Thyroid gland (tissue), 4 donors: ENCODE measurements at regions not wholly inside any gene's neighbourhood (a gene's known extent, or its start where the extent isn't known, plus 50 kb on each side); places are given as distances from the start of the nearest gene placed in this dataset.

Source experiments
- POLR2A ChIP-seq, 2 donors: fragments of 450-650 bp; IDR thresholded peaks; one replicate each; pipeline ENCODE4 v1.6.1; 2017; ENCODE audit warnings: antibody characterized with exemption in 2 of 2, mild to moderate bottlenecking in 2 of 2, moderate library complexity in 1 of 2
- TF ChIP-seq, protein P1 (sequence below), 6 experiments: fragments of 200-600 bp in 3 of 6; fragments of 450-650 bp in 3 of 6; sonication (generic) in 3 of 6; IDR thresholded peaks; one replicate each; pipeline ENCODE4 v1.5.1; 2016 to 2019; ENCODE audit warnings: antibody characterized with exemption in 6 of 6, mild to moderate bottlenecking in 2 of 6, inconsistent platforms in 1 of 6, moderate library complexity in 1 of 6

DNA sequence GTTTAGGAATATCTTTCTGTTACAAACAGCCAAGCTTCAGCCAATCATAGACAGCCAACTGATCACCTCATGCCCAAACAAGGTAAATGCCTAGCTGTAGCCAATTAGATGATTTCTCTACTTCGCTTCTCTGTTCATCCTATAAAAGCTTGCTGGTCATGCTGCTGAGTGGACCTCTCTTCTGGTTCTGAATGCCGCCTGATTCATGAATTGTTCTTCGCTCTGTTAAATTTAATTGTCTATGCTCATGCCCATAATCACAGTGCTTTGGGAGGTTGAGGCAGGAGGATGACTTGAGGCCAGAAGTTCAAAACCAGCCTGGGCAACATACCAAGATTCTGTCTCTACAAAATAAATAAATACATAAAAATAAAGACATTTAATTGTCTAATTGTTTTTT is 698.1 kb upstream of the NRP1 start:
- no peak for TF ChIP-seq POLR2A (IDR thresholded peaks at IDR 0.05)
- TF ChIP-seq, protein P1, sequence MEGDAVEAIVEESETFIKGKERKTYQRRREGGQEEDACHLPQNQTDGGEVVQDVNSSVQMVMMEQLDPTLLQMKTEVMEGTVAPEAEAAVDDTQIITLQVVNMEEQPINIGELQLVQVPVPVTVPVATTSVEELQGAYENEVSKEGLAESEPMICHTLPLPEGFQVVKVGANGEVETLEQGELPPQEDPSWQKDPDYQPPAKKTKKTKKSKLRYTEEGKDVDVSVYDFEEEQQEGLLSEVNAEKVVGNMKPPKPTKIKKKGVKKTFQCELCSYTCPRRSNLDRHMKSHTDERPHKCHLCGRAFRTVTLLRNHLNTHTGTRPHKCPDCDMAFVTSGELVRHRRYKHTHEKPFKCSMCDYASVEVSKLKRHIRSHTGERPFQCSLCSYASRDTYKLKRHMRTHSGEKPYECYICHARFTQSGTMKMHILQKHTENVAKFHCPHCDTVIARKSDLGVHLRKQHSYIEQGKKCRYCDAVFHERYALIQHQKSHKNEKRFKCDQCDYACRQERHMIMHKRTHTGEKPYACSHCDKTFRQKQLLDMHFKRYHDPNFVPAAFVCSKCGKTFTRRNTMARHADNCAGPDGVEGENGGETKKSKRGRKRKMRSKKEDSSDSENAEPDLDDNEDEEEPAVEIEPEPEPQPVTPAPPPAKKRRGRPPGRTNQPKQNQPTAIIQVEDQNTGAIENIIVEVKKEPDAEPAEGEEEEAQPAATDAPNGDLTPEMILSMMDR (IDR thresholded peaks at IDR 0.05): no peak
